Natural killer cell (primary cell): ENCODE measurements at regions not wholly inside any gene's neighbourhood (a gene's known extent, or its start where the extent isn't known, plus 50 kb on each side); places are given as distances from the start of the nearest gene placed in this dataset.

Experiments used
- ATAC-seq, 3 donors: fragments of 150-1000 bp in 2 of 3; fragments of 200-7000 bp in 1 of 3; cut with Tn5 transposase; 1 replicate in 1 of 3; 2 replicates in 2 of 3; pipeline ENCODE4 v1.10.0; 2021; ENCODE audit warnings: mild to moderate bottlenecking in 2 of 3, moderate library complexity in 2 of 3
- DNase-seq, 2 donors: peaks; one replicate each; pipeline versions ENCODE4 v3.0.0 to v3.0.0-alpha.2; 2013 to 2021; ENCODE audit warnings: mixed read lengths in 1 of 2
- H3K27ac ChIP-seq: one replicate; pipeline ENCODE4 v1.5.1; 2013; ENCODE audit warnings: mild to moderate bottlenecking, low read length
- H3K27me3 ChIP-seq: one replicate; pipeline ENCODE4 v1.6.1; 2013; ENCODE audit warnings: low read length; ENCODE audit not compliant: control insufficient read depth, insufficient read depth
- H3K36me3 ChIP-seq: one replicate; pipeline ENCODE4 v1.6.1; 2013; ENCODE audit warnings: low read length; ENCODE audit not compliant: control insufficient read depth, insufficient read depth
- H3K4me1 ChIP-seq: one replicate; pipeline ENCODE4 v1.6.1; 2013; ENCODE audit warnings: low read length; ENCODE audit not compliant: control insufficient read depth, insufficient read depth
- H3K4me3 ChIP-seq: one replicate; pipeline ENCODE4 v1.5.1; 2013; ENCODE audit warnings: low read length
- H3K9me3 ChIP-seq: one replicate; pipeline ENCODE4 v1.6.1; 2013; ENCODE audit warnings: low read length; ENCODE audit not compliant: control insufficient read depth, insufficient read depth
- H3K27ac Mint-ChIP-seq, 2 donors: one replicate each; pipeline ENCODE4 v1.8.0; 2022; ENCODE audit warnings: mild to moderate bottlenecking in 2 of 2, mixed read lengths in 2 of 2, moderate library complexity in 1 of 2
- H3K27me3 Mint-ChIP-seq, 2 donors: one replicate each; pipeline ENCODE4 v1.8.0; 2022; ENCODE audit warnings: low read depth in 2 of 2, mixed read lengths in 2 of 2
- H3K36me3 Mint-ChIP-seq: one replicate; pipeline ENCODE4 v1.8.0; 2022; ENCODE audit warnings: mixed read lengths
- H3K4me1 Mint-ChIP-seq, 2 donors: one replicate each; pipeline ENCODE4 v1.8.0; 2022; ENCODE audit warnings: mixed read lengths in 2 of 2
- H3K4me3 Mint-ChIP-seq: one replicate; pipeline ENCODE4 v1.8.0; 2022; ENCODE audit warnings: mild to moderate bottlenecking, moderate library complexity, mixed read lengths
- H3K9me3 Mint-ChIP-seq, 2 donors: one replicate each; pipeline ENCODE4 v1.8.0; 2022; ENCODE audit warnings: mixed read lengths in 2 of 2
- whole genome bisulfite sequencing: methylation state at CpG from one replicate; pipeline ENCODE4 v1.1.7; 2013; ENCODE audit warnings: missing lambda C conversion rate; ENCODE audit not compliant: insufficient coverage; 5-methylcytosine and 5-hydroxymethylcytosine counted together
- intact Hi-C: fragments of 100-400 bp; cut with micrococcal nuclease; formaldehyde crosslinking; loops from one replicate; pipeline ENCODE4 v1.14.2; 2022
- TF ChIP-seq, protein P1 (sequence below): fragments of 200-600 bp; IDR thresholded peaks from one replicate; pipeline ENCODE4 v1.8.0; 2022; ENCODE audit warnings: antibody characterized with exemption

GRCh38 chr2:18824915-18825314 is 235.5 kb upstream of the NT5C1B start:
- Histone ChIP-seq H3K27ac (no peak overlapping the region), H3K36me3 (no peaks in the 10 kb centered on the region), H3K9me3 (peaks cover 4% of the 10 kb centered on the region), H3K4me1 (no peaks in the 10 kb centered on the region), H3K4me3 (no peak overlapping the region), H3K27me3 (no peaks in the 10 kb centered on the region)
- Mint-ChIP-seq H3K27ac (no peak overlapping the region), H3K27me3 (no peaks in the 10 kb centered on the region), H3K4me3 (no peak overlapping the region), H3K4me1 (no peaks in the 10 kb centered on the region), H3K36me3 (no peaks in the 10 kb centered on the region), H3K9me3 (peaks cover 7 to 9% of the 10 kb centered on the region in 2 donors)
- no peak for ATAC-seq
- DNase-seq, result no peak
- intact Hi-C loops, result no loop called here
- TF ChIP-seq, protein P1, sequence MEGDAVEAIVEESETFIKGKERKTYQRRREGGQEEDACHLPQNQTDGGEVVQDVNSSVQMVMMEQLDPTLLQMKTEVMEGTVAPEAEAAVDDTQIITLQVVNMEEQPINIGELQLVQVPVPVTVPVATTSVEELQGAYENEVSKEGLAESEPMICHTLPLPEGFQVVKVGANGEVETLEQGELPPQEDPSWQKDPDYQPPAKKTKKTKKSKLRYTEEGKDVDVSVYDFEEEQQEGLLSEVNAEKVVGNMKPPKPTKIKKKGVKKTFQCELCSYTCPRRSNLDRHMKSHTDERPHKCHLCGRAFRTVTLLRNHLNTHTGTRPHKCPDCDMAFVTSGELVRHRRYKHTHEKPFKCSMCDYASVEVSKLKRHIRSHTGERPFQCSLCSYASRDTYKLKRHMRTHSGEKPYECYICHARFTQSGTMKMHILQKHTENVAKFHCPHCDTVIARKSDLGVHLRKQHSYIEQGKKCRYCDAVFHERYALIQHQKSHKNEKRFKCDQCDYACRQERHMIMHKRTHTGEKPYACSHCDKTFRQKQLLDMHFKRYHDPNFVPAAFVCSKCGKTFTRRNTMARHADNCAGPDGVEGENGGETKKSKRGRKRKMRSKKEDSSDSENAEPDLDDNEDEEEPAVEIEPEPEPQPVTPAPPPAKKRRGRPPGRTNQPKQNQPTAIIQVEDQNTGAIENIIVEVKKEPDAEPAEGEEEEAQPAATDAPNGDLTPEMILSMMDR, result no peak
- WGBS, result 90% methylated on average over 2 of the region's 2 CpGs

DNA sequence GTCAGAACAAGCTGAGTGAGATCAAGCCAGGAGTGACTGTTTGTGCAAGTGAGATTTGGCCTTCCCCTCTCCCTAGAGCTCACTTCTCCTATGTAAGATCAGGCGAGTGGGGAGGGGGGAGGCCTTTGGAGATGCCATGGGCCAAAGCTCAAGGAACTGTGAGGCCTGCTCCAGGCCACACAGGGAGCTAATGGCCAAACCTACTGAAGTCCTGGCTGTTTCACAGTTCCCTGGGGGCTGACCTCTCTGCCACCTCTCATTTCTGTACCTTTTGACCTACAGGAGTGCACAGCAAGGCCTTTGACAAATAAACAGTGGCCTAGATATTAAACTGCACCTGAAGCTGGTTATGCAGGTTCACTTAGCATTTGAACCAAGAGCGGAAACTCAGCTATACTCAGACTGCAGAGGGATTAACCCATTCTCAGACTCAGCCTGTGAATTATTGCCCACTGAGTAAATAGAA is 235.0 kb upstream of the NT5C1B start:
- intact Hi-C loops, result no loop called here
- Histone ChIP-seq H3K27me3 (no peaks in the 10 kb centered on the region), H3K4me3 (no peak overlapping the region), H3K27ac (no peak overlapping the region), H3K36me3 (no peaks in the 10 kb centered on the region), H3K9me3 (peaks cover 4% of the 10 kb centered on the region), H3K4me1 (no peaks in the 10 kb centered on the region)
- H3K27me3 Mint-ChIP-seq, result no peaks in the 10 kb centered on the region
- ATAC-seq (no peak), DNase-seq (no peak)
- WGBS, result 60% methylated on average over 2 of the region's 2 CpGs
- H3K27ac Mint-ChIP-seq, result no peak overlapping the region
- H3K4me3 Mint-ChIP-seq, result no peak overlapping the region
- peaks cover 7 to 9% of the 10 kb centered on the region in 2 donors for H3K9me3 Mint-ChIP-seq
- H3K4me1 Mint-ChIP-seq, result no peaks in the 10 kb centered on the region
- H3K36me3 Mint-ChIP-seq, result no peaks in the 10 kb centered on the region
- TF ChIP-seq, protein P1, result no peak

- TF ChIP-seq, protein P1, result no peak
- no peaks in the 10 kb centered on the region for H3K4me1 Mint-ChIP-seq
- Histone ChIP-seq H3K4me3 (no peak overlapping the region), H3K27me3 (no peaks in the 10 kb centered on the region), H3K9me3 (peaks cover 4% of the 10 kb centered on the region), H3K4me1 (no peaks in the 10 kb centered on the region), H3K36me3 (no peaks in the 10 kb centered on the region), H3K27ac (no peak overlapping the region)
- DNase-seq (no peak), ATAC-seq (no peak)
- H3K27ac Mint-ChIP-seq, result no peak overlapping the region
- H3K36me3 Mint-ChIP-seq, result no peaks in the 10 kb centered on the region
- no peak overlapping the region for H3K4me3 Mint-ChIP-seq
- intact Hi-C loops, result no loop called here
- WGBS, result 71% methylated on average over 1 of the region's 1 CpG
- H3K27me3 Mint-ChIP-seq, result no peaks in the 10 kb centered on the region
- H3K9me3 Mint-ChIP-seq, result peaks cover 7 to 8% of the 10 kb centered on the region in 2 donors
Observed at GRCh38 chr2:18821431-18821830, 232.1 kb upstream of the NT5C1B start.

DNA sequence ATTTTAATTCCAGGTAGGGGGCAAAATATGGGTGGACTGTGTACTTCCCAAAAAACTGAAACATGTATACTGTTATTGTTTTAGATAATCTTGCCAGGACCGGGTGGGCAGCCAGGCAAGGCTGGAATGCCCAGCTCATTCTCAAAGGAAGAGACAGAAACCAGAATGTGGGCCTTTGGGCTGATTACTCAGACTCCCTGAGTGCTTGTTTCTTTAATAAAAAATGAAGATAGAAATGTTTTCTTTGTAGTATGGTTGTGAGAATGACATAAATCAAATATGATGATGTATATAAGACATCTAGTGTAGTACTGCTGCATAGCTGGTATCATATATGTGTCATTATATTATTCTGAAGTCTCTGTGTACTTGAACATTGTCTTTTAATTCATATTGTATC is 231.6 kb upstream of the NT5C1B start:
- no peaks in the 10 kb centered on the region for H3K36me3 ChIP-seq
- H3K4me3 ChIP-seq, result no peak overlapping the region
- Mint-ChIP-seq H3K9me3 (peaks cover 9 to 10% of the 10 kb centered on the region in 2 donors), H3K27ac (no peak overlapping the region), H3K4me3 (no peak overlapping the region), H3K27me3 (no peaks in the 10 kb centered on the region), H3K4me1 (no peaks in the 10 kb centered on the region), H3K36me3 (peaks cover 4% of the 10 kb centered on the region)
- no peaks in the 10 kb centered on the region for H3K4me1 ChIP-seq
- TF ChIP-seq, protein P1, result no peak
- intact Hi-C loops, result no loop called here
- H3K27ac ChIP-seq, result no peak overlapping the region
- H3K27me3 ChIP-seq, result no peaks in the 10 kb centered on the region
- ATAC-seq, result no peak
- no peak for DNase-seq
- 52% methylated on average over 1 of the region's 1 CpG for WGBS
- H3K9me3 ChIP-seq, result peaks cover 4% of the 10 kb centered on the region
